GM12872 (cell line): ENCODE measurements at regions not wholly inside any gene's neighbourhood (a gene's known extent, or its start where the extent isn't known, plus 50 kb on each side); places are given as distances from the start of the nearest gene placed in this dataset.

Experiments
- TF ChIP-seq, protein P1 (sequence below): IDR thresholded peaks from 3 replicates; pipeline ENCODE4 v1.5.1; 2011; ENCODE audit warnings: low read depth, mild to moderate bottlenecking, low read length, moderate library complexity; ENCODE audit not compliant: insufficient read depth

DNA sequence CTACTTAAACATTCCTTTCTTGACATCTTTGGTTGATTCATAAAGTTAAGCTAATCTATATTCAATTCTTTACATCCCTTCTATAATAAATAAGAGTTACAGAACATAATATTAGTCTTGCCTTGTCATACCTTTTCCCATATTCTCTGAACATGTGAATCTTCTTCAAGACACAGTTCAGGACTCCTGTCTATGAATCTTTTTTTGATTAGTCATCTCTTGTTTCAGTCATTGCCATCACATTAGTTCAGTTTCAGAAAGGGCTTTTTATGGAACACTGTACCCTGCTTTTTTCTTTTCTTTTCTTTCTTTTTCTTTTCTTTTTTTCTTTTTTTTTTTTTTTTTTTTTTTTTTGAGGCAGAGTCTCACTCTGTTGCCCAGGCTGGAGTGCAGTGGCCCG lies 181.2 kb downstream of the UBE2E3 start:
- TF ChIP-seq, protein P1, sequence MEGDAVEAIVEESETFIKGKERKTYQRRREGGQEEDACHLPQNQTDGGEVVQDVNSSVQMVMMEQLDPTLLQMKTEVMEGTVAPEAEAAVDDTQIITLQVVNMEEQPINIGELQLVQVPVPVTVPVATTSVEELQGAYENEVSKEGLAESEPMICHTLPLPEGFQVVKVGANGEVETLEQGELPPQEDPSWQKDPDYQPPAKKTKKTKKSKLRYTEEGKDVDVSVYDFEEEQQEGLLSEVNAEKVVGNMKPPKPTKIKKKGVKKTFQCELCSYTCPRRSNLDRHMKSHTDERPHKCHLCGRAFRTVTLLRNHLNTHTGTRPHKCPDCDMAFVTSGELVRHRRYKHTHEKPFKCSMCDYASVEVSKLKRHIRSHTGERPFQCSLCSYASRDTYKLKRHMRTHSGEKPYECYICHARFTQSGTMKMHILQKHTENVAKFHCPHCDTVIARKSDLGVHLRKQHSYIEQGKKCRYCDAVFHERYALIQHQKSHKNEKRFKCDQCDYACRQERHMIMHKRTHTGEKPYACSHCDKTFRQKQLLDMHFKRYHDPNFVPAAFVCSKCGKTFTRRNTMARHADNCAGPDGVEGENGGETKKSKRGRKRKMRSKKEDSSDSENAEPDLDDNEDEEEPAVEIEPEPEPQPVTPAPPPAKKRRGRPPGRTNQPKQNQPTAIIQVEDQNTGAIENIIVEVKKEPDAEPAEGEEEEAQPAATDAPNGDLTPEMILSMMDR = no peak

DNA sequence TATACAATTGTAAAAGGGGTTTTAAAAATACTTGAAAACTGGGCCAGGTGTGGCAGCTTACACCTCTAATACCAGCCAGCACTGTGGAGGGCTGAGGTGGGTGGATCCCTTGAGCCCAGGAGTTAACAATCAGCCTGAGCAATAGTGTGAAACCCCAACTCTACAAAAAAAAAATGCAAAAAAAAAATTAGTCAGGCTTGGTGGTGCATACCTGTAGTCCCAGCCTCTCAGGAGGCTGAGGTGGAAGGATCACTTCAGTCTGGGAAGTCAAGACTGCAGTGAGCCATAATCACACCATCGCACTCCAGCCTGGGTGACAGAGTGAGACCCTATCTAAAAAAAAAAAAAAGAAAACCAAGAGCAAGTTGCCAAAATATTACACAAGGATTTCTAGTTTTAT lies 182.7 kb downstream of the UBE2E3 start:
- TF ChIP-seq, protein P1 = no peak

GRCh38 chr2:181163691-181164090 lies 183.3 kb downstream of the UBE2E3 start:
- TF ChIP-seq, protein P1 = no peak

GRCh38 chr2:181164699-181165098 lies 184.3 kb downstream of the UBE2E3 start:
- TF ChIP-seq, protein P1 = no peak

- TF ChIP-seq, protein P1 = no peak
Observed at GRCh38 chr2:181165199-181165868, 184.9 kb downstream of the UBE2E3 start.

- TF ChIP-seq, protein P1 = no peak
Observed at GRCh38 chr2:181169503-181169902, 189.1 kb downstream of the UBE2E3 start.

GRCh38 chr2:181170256-181170655 lies 189.9 kb downstream of the UBE2E3 start:
- TF ChIP-seq, protein P1 = no peak
